ENCODE measurements at regions not wholly inside any gene's neighbourhood (a gene's known extent, or its start where the extent isn't known, plus 50 kb on each side); places are given as distances from the start of the nearest gene placed in this dataset.
"Not testable (repeated sequence)": the region's sequence is repeated elsewhere in the genome, so short reads cannot be mapped to it uniquely, and the experiment has no call there.

- DNase-seq: no peak
These were observed 399.0 kb upstream of the KCNMB2 start for GRCh38 chr3:178137206-178137605.

GRCh38 chr3:178137831-178138230 lies 398.4 kb upstream of the KCNMB2 start:
- no peak for DNase-seq

GRCh38 chr3:178139116-178139515 lies 397.1 kb upstream of the KCNMB2 start:
- no peak for DNase-seq

GRCh38 chr3:178140531-178141304 lies 395.5 kb upstream of the KCNMB2 start:
- no peak for DNase-seq

GRCh38 chr3:178141305-178141684 lies 394.9 kb upstream of the KCNMB2 start:
- DNase-seq: not testable (repeated sequence)

GRCh38 chr3:178146406-178146831 lies 389.8 kb upstream of the KCNMB2 start:
- DNase-seq: no peak

- no peak for DNase-seq
These were observed 389.2 kb upstream of the KCNMB2 start for GRCh38 chr3:178147001-178147400.

GRCh38 chr3:178152031-178152806 lies 384.0 kb upstream of the KCNMB2 start:
- DNase-seq: peak in 1 of 2 donors; percentile 18

GRCh38 chr3:178152988-178153387 lies 383.2 kb upstream of the KCNMB2 start:
- no peak for DNase-seq

- DNase-seq: no peak
These were observed 380.7 kb upstream of the KCNMB2 start for GRCh38 chr3:178155521-178155920.

- DNase-seq: no peak
These were observed 379.9 kb upstream of the KCNMB2 start for GRCh38 chr3:178156301-178156700.

- no peak for DNase-seq
These were observed 376.5 kb upstream of the KCNMB2 start for GRCh38 chr3:178159691-178160220.

GRCh38 chr3:178169421-178169820 lies 366.8 kb upstream of the KCNMB2 start:
- no peak for DNase-seq

GRCh38 chr3:178170698-178171535 lies 365.3 kb upstream of the KCNMB2 start:
- DNase-seq: no peak

GRCh38 chr3:178172121-178172520 lies 364.1 kb upstream of the KCNMB2 start:
- DNase-seq: no peak

- no peak for DNase-seq
These were observed 361.9 kb upstream of the KCNMB2 start for GRCh38 chr3:178174201-178174915.

GRCh38 chr3:178181088-178181487 lies 355.1 kb upstream of the KCNMB2 start:
- no peak for DNase-seq

- no peak for DNase-seq
These were observed 354.5 kb upstream of the KCNMB2 start for GRCh38 chr3:178181784-178182183.

GRCh38 chr3:178182337-178182779 lies 353.9 kb upstream of the KCNMB2 start:
- DNase-seq: peak in 1 of 2 donors; percentile 29

- DNase-seq: no peak
These were observed 351.4 kb upstream of the KCNMB2 start for GRCh38 chr3:178184833-178185232.

- DNase-seq: no peak
These were observed 349.6 kb upstream of the KCNMB2 start for GRCh38 chr3:178186666-178187065.

- DNase-seq: no peak
These were observed 346.4 kb upstream of the KCNMB2 start for GRCh38 chr3:178189854-178190253.

Measured in hippocampal formation (tissue), 2 donors.